Fibroblast of pulmonary artery (primary cell): ENCODE measurements at regions not wholly inside any gene's neighbourhood (a gene's known extent, or its start where the extent isn't known, plus 50 kb on each side); places are given as distances from the start of the nearest gene placed in this dataset.

ENCODE experiments used
- DNase-seq: peaks from one replicate; pipeline ENCODE4 v3.0.0-alpha.2; 2010; ENCODE audit warnings: low read depth
- H3K4me3 ChIP-seq: replicated peaks from 2 replicates; pipeline ENCODE4 v1.5.1; 2011; ENCODE audit warnings: low read depth, mild to moderate bottlenecking, control low read depth, low read length, moderate library complexity
- CTCF ChIP-seq: IDR thresholded peaks from 2 replicates; pipeline ENCODE4 v1.5.1; 2011; ENCODE audit warnings: mild to moderate bottlenecking, control low read depth, low read length, inconsistent platforms; ENCODE audit errors: missing control alignments

- H3K4me3 ChIP-seq: no peak overlapping the region
- TF ChIP-seq CTCF: no peak
- DNase-seq: no peak
Measured at GRCh38 chr2:122883849-122884248, 1128.4 kb downstream of the TSN start.

GRCh38 chr2:122884889-122885288 is 1129.4 kb downstream of the TSN start:
- TF ChIP-seq CTCF: no peak
- DNase-seq: no peak
- no peak overlapping the region for H3K4me3 ChIP-seq

- DNase-seq: no peak
- no peak for TF ChIP-seq CTCF
- no peak overlapping the region for H3K4me3 ChIP-seq
Measured at GRCh38 chr2:122885436-122885835, 1130.0 kb downstream of the TSN start.

- H3K4me3 ChIP-seq: no peak overlapping the region
- DNase-seq: no peak
- TF ChIP-seq CTCF: no peak
Measured at GRCh38 chr2:122886479-122887145, 1131.2 kb downstream of the TSN start.

- no peak for TF ChIP-seq CTCF
- no peak for DNase-seq
Measured at GRCh38 chr2:122899614-122900013, 1125.5 kb upstream of the CNTNAP5 start.

GRCh38 chr2:122905431-122905830 is 1119.7 kb upstream of the CNTNAP5 start:
- no peak for TF ChIP-seq CTCF
- peak; percentile 22 for DNase-seq
- no peak overlapping the region for H3K4me3 ChIP-seq

More at GRCh38 chr2:122899614-122900013, 1125.5 kb upstream of the CNTNAP5 start:
- H3K4me3 ChIP-seq: no peak overlapping the region

- no peak for TF ChIP-seq CTCF
- H3K4me3 ChIP-seq: no peak overlapping the region
- no peak for DNase-seq
Measured at GRCh38 chr2:122908159-122908558, 1116.9 kb upstream of the CNTNAP5 start.
